GM19455 (cell line): ENCODE measurements at regions not wholly inside any gene's neighbourhood (a gene's known extent, or its start where the extent isn't known, plus 50 kb on each side); places are given as distances from the start of the nearest gene placed in this dataset.
"Not testable (repeated sequence)": the region's sequence is repeated elsewhere in the genome, so short reads cannot be mapped to it uniquely, and the experiment has no call there.

Experiments
- ATAC-seq: cut with Tn5 transposase; IDR thresholded peaks from one replicate; pipeline ENCODE4 v1.9.1; 2021; ENCODE audit not compliant: unreplicated experiment

DNA sequence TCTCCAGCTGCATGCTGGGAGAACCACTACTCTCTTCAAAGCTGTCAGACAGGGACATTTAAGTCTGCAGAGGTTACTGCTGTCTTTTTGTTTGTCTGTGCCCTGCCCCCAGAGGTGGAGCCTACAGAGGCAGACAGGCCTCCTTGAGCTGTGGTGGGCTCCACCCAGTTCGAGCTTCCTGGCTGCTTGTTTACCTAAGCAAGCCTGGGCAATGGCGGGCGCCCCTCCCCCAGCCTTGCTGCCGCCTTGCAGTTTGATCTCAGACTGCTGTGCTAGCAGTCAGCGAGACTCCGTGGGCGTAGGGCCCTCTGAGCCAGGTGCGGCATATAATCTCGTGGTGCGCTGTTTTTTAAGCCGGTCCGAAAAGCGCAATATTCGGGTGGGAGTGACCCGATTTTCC, 215.0 kb downstream of the STIM2 start:
- ATAC-seq = not testable (repeated sequence)

- ATAC-seq = no peak
Measured at GRCh38 chr4:27078934-27079455, 218.4 kb downstream of the STIM2 start.

GRCh38 chr4:27081675-27082586, 221.3 kb downstream of the STIM2 start:
- ATAC-seq = no peak

GRCh38 chr4:27082776-27083175, 222.1 kb downstream of the STIM2 start:
- ATAC-seq = no peak

DNA sequence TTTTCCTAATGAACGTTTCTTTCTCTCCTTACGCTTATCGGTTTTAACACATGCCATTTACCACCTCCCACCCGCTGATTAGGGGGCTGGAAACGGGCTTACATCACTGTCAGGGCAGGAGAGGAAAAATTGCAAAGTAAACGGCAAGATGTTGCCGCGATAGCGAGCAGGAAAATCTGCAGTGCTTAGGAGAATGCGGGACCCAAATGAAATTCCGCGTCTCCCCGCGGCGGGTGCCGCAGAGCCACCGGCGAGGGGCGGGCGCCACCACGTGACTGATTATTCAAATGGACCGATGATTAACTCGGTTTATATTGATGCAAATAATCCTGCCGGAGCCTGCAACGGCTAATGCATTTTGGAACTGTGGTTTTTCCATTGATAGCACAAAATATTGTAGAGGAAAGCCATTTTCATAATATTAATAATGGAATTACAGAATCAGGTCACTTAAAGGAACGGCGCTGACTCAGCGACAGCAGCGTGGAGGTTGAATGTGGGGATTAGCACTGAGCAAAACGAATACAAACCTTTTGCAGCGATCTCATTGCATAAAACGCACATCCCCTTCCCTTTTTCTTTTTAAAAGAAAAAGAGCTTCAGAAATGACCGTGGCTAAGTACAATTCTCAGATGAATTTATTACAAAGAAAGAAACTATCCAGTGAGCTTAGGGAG, 224.2 kb downstream of the STIM2 start:
- no peak for ATAC-seq

- no peak for ATAC-seq
Measured at GRCh38 chr4:27085396-27085795, 224.8 kb downstream of the STIM2 start.

DNA sequence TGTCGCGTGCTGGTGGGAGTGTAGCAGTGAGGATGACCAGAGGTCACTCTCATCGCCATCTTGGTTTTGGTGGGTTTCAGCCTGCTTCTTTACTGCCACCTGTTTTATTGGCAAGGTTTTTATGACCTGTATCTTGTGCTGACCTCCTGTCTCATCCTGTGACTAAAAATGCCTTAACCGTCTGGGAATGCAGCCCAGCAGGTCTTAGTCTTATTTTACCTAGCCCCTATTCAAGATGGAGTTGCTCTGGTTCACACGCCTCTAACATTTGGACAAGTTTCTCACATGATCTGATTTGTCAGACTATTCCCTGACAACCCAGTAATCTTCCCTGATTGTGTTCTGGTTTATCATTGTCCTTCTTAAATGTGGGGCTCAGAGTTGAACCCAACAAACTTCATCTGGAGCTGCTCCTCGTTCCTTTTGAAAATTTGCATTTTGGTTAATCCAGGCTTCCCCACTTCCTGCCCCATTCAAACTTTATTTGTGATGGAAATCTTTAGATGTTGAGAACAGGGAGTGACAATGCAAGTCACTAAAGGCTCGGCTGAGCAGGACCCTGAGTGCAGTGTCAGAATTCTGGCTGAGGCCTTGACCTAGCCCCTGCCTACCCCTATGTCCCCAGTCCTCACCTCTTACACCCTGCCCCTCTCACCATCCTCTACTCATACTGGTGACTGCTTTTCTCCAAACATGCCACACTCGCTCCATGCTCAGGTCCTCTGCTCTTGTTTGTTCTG, 226.8 kb downstream of the STIM2 start:
- no peak for ATAC-seq

GRCh38 chr4:27088491-27088890, 227.8 kb downstream of the STIM2 start:
- no peak for ATAC-seq

DNA sequence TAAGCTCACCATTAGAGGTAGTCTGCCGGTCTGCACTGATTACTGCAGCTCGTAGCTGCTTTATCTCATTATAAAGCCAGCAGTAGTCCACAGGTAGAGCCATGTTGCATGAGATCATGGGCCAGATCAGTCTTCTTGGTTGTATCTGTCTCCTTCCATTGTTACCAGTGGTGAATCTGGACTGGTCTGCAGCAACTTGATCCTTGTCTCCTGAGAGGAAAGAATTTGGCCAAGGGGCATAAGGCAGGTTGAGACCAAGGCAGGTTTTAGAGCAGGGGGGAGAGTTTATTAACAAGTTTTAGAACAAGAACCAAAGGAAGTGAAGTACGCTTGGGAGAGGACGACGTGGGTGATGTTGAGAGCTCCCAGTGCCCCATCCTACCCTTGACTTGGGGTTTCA, 228.5 kb downstream of the STIM2 start:
- ATAC-seq = no peak

DNA sequence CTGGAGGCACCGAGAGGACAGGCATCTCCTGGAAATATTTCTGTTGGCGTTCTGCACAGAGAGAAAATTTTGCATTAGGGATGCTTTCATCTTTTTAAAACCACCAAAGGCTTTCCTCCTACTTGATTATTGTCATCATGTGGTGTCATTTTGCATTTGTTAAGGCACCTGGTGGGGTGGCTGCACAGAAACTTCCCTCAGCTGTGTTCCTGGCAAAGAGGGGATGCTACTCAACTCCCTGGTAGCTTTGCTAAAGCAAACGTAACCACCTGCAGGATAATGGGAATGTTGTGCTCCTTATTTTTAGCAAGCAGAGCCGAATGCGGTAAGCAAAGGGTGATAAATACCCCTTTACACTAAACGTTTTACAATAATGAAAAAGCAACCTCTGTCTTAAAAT, 229.8 kb downstream of the STIM2 start:
- ATAC-seq = no peak

GRCh38 chr4:27094224-27094623, 233.6 kb downstream of the STIM2 start:
- no peak for ATAC-seq

DNA sequence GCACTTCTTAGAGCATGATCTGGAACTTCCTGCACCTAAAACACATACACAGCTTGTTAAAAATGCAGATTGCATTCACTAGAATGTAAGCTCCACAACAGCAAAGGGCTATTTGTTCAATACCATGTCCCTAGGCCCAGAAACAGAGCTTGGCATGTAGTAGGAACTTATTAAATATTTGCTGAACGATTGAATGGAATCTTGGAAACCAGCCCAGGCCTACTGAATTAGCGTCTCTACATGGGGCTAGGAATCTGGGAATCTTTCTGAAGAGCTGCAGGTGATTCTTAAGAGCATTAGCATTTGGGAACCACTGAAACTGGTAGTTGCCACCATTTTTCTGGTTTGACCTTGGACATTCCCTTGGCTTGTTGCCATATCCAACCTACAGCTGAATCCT, 234.1 kb downstream of the STIM2 start:
- ATAC-seq = no peak

- ATAC-seq = no peak
Measured at GRCh38 chr4:27096142-27096824, 235.6 kb downstream of the STIM2 start.

GRCh38 chr4:27098034-27098433, 237.4 kb downstream of the STIM2 start:
- ATAC-seq = no peak

GRCh38 chr4:27100713-27101112, 240.1 kb downstream of the STIM2 start:
- ATAC-seq = no peak

DNA sequence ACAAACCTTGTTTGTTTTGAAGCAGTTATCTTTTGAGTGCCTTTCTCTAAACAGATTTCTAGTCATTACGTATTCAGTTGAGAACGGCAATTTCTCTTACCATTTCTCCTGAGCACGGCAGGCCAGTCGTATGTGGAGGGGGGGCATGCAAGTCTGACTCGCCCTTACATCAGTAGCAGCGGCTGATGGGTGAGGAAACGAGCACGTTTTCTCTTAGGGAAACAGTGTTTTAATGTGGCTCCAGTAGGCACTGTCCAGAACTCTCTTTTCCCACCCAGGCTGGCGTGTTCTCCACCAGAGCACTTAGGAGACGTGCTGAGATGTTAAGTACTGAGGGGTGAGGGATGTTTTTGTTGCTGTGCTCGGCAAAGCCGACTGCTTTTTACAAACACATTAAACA, 240.5 kb downstream of the STIM2 start:
- no peak for ATAC-seq

- no peak for ATAC-seq
Measured at GRCh38 chr4:27101561-27101960, 240.9 kb downstream of the STIM2 start.

DNA sequence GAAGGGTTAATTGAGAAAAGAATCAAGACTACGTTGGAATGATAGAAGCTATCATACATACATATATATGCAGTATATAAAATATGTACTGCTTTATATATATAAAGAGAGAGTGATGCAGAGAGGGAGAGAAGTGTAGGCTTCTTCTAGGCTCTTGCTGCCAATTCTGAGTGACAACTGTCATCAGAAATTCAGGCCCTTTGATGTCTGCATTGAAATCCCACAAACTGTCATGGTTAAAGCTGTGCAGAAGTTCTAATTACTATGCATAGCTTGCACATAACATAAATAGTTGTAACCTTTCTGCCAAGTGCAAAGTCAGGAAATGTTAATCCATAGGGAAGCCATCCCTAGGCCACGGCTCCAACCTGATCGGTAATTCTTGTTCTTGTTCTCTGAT, 251.0 kb downstream of the STIM2 start:
- no peak for ATAC-seq

- no peak for ATAC-seq
Measured at GRCh38 chr4:27112587-27112986, 251.9 kb downstream of the STIM2 start.

DNA sequence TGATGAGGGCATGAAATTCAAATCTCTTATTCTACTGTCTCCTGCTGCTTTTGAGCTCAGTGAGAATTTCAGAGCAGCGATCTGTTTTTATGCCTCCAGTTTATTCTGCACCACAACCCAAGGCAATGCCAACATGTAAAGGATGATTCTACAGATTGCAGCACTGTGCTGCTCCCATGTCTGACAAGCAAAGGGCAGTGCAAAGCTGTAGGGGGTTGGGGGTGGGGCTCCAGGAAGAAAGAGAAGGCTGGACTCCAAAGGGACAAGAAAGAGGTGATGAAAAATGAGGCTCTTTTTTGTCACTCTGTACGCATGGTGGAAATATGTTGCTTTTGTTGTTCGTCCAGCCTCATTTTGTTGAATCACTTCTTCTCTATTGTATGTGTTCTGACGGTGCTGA, 254.6 kb downstream of the STIM2 start:
- ATAC-seq = no peak

- no peak for ATAC-seq
Measured at GRCh38 chr4:27117453-27117852, 256.8 kb downstream of the STIM2 start.
